Effector memory CD4-positive, alpha-beta T cell (primary cell): ENCODE measurements at regions not wholly inside any gene's neighbourhood (a gene's known extent, or its start where the extent isn't known, plus 50 kb on each side); places are given as distances from the start of the nearest gene placed in this dataset.
"Not testable (repeated sequence)": the region's sequence is repeated elsewhere in the genome, so short reads cannot be mapped to it uniquely, and the experiment has no call there.

Source experiments
- DNase-seq, 3 donors: peaks; one replicate each; pipeline ENCODE4 v3.0.0-alpha.2; 2020
- H3K27ac ChIP-seq: 2 replicates; pipeline ENCODE4 v1.7.0; 2013; ENCODE audit warnings: mild to moderate bottlenecking, low read length, moderate library complexity; ENCODE audit not compliant: insufficient read depth, poor library complexity, severe bottlenecking
- H3K27me3 ChIP-seq: replicated peaks from 2 replicates; pipeline ENCODE4 v1.7.0; 2013; ENCODE audit warnings: mild to moderate bottlenecking, low read length; ENCODE audit not compliant: insufficient read depth, control insufficient read depth, poor library complexity, severe bottlenecking
- H3K36me3 ChIP-seq: 2 replicates; pipeline ENCODE4 v1.7.0; 2013; ENCODE audit warnings: mild to moderate bottlenecking, low read length, moderate library complexity; ENCODE audit not compliant: control insufficient read depth, insufficient read depth
- H3K4me1 ChIP-seq: 2 replicates; pipeline ENCODE4 v1.7.0; 2013; ENCODE audit warnings: low read length, mild to moderate bottlenecking; ENCODE audit not compliant: control insufficient read depth, insufficient read depth, poor library complexity, severe bottlenecking
- H3K4me3 ChIP-seq: 2 replicates; pipeline ENCODE4 v1.7.0; 2013; ENCODE audit warnings: low read length, low read depth, mild to moderate bottlenecking; ENCODE audit not compliant: insufficient read depth, poor library complexity, severe bottlenecking
- H3K9me3 ChIP-seq: 2 replicates; pipeline ENCODE4 v1.7.0; 2013; ENCODE audit warnings: mild to moderate bottlenecking, low read length, moderate library complexity; ENCODE audit not compliant: control insufficient read depth

DNA sequence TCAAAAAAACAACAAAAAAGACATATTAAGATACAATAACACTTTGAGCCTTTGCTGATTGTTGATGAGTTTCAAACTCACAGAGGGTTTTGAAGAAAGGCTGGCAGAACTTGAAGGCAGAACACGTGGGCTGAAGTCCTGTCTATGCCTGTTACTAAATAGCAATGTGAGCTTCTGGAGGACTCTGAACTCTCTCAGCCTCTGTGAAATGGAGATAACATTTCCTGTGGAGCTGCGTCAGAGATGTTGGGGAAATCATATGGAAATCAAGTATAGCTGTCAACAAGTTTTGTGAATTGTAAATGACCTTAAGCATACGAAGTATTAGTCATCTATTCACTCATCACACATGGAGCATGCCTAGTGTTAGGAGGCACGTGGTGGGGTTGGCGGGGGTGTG is 130.4 kb upstream of the ERV3-1 start:
- H3K4me3 ChIP-seq, H3K36me3 ChIP-seq, DNase-seq, H3K27me3 ChIP-seq, H3K27ac ChIP-seq, H3K4me1 ChIP-seq, H3K9me3 ChIP-seq: not testable (repeated sequence)

- not testable (repeated sequence) for H3K9me3 ChIP-seq, DNase-seq, H3K27ac ChIP-seq, H3K4me1 ChIP-seq, H3K4me3 ChIP-seq, H3K27me3 ChIP-seq, H3K36me3 ChIP-seq
Observed at GRCh38 chr7:65133087-65133486, 126.6 kb upstream of the ERV3-1 start.

- H3K27me3 ChIP-seq, DNase-seq, H3K9me3 ChIP-seq, H3K27ac ChIP-seq, H3K4me3 ChIP-seq, H3K4me1 ChIP-seq, H3K36me3 ChIP-seq: not testable (repeated sequence)
Observed at GRCh38 chr7:65132256-65132655, 125.8 kb upstream of the ERV3-1 start.

- H3K4me1 ChIP-seq, H3K4me3 ChIP-seq, H3K27ac ChIP-seq, H3K27me3 ChIP-seq, DNase-seq, H3K9me3 ChIP-seq, H3K36me3 ChIP-seq: not testable (repeated sequence)
Observed at GRCh38 chr7:65127364-65127763, 120.9 kb upstream of the ERV3-1 start.

DNA sequence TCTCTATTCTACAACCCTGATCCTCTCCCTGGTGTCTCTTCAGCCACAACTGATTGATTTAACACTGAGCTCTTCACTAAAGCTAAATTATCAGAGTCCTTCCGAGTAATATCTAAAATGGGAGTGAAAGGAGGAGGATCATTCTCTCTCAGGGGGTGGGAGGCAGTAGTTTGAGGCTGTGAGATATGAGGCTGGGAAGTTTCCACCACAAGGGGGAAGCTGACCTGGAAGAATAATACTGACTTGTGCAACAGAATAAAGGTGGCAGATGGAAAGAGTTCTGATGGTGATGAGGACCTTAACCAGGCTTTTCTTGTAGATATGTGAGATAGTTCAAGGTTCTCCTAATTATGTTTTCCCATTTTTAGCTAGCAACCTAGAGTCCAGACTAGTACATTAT is 118.1 kb upstream of the ERV3-1 start:
- not testable (repeated sequence) for H3K27me3 ChIP-seq, H3K4me3 ChIP-seq, H3K27ac ChIP-seq, DNase-seq, H3K36me3 ChIP-seq, H3K4me1 ChIP-seq, H3K9me3 ChIP-seq

- not testable (repeated sequence) for H3K27me3 ChIP-seq, H3K36me3 ChIP-seq, H3K4me1 ChIP-seq, H3K4me3 ChIP-seq, DNase-seq, H3K9me3 ChIP-seq, H3K27ac ChIP-seq
Observed at GRCh38 chr7:65105650-65106203, 99.2 kb upstream of the ERV3-1 start.

GRCh38 chr7:65100499-65100898 is 94.0 kb upstream of the ERV3-1 start:
- H3K27ac ChIP-seq, H3K4me3 ChIP-seq, H3K36me3 ChIP-seq, DNase-seq, H3K4me1 ChIP-seq, H3K9me3 ChIP-seq, H3K27me3 ChIP-seq: not testable (repeated sequence)

- Histone ChIP-seq H3K4me3 (peak overlapping the region; percentile 68), H3K27ac (peak overlapping the region; percentile 70)
- H3K36me3 ChIP-seq, H3K4me1 ChIP-seq, H3K9me3 ChIP-seq, DNase-seq, H3K27me3 ChIP-seq: not testable (repeated sequence)
Observed at GRCh38 chr7:65081669-65082055, 75.2 kb upstream of the ERV3-1 start.

- H3K4me1 ChIP-seq, H3K27me3 ChIP-seq, H3K36me3 ChIP-seq, H3K9me3 ChIP-seq: not testable (repeated sequence)
- Histone ChIP-seq H3K27ac (peak overlapping the region; percentile 70), H3K4me3 (peak overlapping the region; percentile 68)
- DNase-seq: peak; percentile 83 to 89 (median 84)
Observed at GRCh38 chr7:65080799-65081668, 74.5 kb upstream of the ERV3-1 start.

DNA sequence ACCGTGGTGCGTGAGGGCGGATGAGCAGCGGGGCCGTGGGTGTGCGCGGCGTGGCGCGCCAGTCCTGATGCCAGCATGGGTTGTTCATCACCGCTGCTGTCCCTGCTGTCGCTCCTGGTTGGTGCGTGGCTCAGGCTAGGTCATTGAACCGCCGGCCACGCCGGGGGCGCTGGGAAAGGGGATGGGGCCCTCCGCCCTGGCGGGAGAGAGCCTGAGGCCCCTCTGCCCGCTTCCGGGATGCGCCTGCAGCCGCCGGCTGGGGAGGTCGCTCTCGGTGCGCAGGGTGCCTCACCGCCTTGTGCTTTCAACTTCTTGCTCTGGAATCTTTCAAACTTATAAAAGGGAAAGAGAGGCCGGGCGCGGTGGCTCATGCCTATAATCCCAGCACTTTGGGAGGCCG is 68.5 kb upstream of the ERV3-1 start:
- H3K4me1 ChIP-seq, H3K9me3 ChIP-seq, H3K4me3 ChIP-seq, H3K27ac ChIP-seq, H3K36me3 ChIP-seq, DNase-seq, H3K27me3 ChIP-seq: not testable (repeated sequence)
